Right lobe of liver (tissue), 4 donors: ENCODE measurements at regions not wholly inside any gene's neighbourhood (a gene's known extent, or its start where the extent isn't known, plus 50 kb on each side); places are given as distances from the start of the nearest gene placed in this dataset.

ENCODE experiments used
- POLR2A ChIP-seq: fragments of 450-650 bp; IDR thresholded peaks from one replicate; pipeline ENCODE4 v1.6.1; 2017; ENCODE audit warnings: antibody characterized with exemption, mild to moderate bottlenecking
- TF ChIP-seq, protein P1 (sequence below), 4 donors: fragments of 200-600 bp in 3 of 4; fragments of 450-650 bp in 1 of 4; IDR thresholded peaks; one replicate each; pipeline versions ENCODE4 v1.5.1 to v1.8.0; 2016 to 2022; ENCODE audit warnings: antibody characterized with exemption in 4 of 4, mild to moderate bottlenecking in 2 of 4
- donor health status: DM: no; HTN: no; CAD: no.
- donor health status: DM: no; HTN: no; CAD: no.
- donor health status: DM: no; HTN: yes; CAD: no.

GRCh38 chr9:85332487-85332886 lies 409.3 kb downstream of the AGTPBP1 start:
- no peak for TF ChIP-seq POLR2A
- TF ChIP-seq, protein P1, sequence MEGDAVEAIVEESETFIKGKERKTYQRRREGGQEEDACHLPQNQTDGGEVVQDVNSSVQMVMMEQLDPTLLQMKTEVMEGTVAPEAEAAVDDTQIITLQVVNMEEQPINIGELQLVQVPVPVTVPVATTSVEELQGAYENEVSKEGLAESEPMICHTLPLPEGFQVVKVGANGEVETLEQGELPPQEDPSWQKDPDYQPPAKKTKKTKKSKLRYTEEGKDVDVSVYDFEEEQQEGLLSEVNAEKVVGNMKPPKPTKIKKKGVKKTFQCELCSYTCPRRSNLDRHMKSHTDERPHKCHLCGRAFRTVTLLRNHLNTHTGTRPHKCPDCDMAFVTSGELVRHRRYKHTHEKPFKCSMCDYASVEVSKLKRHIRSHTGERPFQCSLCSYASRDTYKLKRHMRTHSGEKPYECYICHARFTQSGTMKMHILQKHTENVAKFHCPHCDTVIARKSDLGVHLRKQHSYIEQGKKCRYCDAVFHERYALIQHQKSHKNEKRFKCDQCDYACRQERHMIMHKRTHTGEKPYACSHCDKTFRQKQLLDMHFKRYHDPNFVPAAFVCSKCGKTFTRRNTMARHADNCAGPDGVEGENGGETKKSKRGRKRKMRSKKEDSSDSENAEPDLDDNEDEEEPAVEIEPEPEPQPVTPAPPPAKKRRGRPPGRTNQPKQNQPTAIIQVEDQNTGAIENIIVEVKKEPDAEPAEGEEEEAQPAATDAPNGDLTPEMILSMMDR (IDR thresholded peaks at IDR 0.05), result no peak
